NCI-H146 (cell line): ENCODE measurements at regions not wholly inside any gene's neighbourhood (a gene's known extent, or its start where the extent isn't known, plus 50 kb on each side); places are given as distances from the start of the nearest gene placed in this dataset.

Source experiments
- DNase-seq: peaks from one replicate; lab custom pipeline; 2025; lab: John Stamatoyannopoulos, UW

DNA sequence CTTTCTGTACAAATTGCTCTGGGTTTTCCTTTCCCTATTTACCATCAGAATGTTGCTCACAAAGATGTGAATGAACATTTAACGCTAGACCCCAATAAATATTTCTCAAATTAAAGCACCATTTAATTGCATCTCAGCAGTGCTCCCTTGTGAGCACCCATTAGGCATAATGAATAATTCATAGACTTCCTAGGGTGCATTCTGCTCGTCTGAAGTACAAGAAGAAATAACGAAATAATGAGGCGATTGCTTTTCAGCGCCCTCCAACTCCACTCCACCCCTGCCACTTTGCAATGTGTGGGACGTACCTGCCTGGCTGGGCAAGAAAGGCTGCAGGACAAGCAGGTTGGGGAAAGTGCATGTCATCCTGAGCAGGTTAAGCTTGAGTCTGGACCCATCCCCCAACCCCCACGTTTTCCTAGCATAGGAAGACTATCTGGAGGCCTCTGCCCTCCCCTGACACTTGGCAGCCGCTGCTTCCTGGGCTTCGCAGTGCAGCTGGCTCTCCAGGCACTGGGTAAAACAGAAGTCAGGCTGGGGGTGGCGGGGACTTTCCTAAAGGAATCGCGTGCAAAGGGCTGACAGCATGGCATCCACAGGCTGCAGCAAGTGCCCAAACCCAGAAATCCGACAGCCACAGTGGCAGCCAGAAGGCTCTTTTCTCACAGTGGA, 253.7 kb downstream of the DUSP6 start:
- DNase-seq: peak; percentile 86

DNA sequence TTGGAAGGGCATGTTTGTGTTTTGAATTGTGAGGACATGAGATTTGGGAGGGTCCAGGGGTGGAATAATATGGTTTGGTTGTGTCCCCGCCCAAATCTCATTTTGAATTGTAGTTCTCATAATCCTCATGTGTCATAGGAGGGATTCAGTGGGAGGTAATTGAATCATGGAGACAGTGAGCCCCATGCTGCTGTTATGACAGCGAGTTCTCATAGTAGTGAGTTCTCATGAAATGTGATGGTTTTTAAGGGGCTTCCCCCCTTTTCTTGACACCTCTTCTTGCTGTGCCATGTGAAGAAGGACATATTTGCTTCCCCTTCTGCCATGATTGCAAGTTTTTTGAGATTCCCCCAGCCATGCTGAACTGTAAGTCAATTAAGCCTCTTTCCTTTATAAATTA, 260.0 kb downstream of the DUSP6 start:
- no peak for DNase-seq

DNA sequence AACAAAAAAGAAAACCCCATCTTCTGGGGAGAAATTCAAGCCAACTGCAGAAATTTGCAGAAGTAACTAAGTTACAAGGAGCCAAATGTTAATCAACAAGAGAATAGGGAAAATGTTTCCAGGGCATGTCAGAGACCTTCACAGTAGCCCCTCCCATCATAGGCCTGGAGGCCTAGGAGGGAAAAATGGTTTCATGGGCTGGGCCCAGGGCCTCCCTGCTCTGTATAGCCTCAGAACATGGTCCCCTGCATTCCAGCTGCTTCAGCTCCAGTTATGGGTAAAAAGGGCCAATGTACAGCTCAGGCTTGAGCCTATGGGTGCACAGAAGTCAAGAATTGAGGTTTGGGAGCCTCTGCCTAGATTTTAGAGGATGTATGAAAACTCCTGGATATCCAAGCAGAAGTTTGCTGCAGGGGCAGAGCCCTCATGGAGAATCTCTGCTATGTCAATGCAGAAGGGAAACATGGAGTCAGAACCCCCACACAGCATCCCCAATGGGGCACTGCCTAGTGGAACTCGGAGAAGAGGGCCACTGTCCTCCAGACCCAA, 260.9 kb downstream of the DUSP6 start:
- DNase-seq: no peak

DNA sequence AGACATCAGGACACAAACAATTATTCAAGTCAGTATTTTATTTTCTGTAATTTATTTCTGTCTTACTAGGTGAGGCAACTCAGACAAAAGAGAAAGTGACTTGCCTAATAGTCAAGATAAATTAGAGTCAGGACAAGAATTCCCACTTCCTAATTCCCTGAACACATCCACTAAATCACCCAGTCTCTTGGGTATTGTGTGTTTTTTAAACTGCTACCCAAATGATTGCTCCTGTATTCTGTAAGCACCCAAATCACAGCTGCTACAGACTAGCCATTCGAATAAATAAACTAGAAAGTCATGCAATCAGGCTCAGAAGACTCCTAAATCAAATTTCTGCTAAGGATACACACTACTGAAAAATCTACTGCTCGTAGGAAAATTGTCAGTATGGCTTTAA, 263.0 kb downstream of the DUSP6 start:
- no peak for DNase-seq

DNA sequence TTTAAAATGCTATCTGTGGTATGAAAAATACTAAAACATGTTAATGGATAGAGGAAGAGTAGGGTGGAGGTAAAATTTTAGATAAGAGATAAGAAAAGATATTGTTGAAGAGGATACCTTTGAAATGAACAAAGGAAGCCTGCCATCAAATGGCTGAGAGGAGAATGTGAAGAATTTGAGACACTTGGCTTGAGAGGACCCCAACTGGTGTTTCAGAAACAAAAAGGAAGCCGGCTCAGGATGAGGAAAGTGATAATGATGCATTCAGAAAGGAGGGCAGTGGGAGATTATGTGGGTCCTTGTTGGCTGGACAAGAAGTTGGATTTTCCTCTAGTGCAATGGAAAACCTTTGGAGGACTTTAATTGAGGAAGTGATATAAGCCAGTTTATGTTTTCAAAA, 264.4 kb downstream of the DUSP6 start:
- DNase-seq: no peak

DNA sequence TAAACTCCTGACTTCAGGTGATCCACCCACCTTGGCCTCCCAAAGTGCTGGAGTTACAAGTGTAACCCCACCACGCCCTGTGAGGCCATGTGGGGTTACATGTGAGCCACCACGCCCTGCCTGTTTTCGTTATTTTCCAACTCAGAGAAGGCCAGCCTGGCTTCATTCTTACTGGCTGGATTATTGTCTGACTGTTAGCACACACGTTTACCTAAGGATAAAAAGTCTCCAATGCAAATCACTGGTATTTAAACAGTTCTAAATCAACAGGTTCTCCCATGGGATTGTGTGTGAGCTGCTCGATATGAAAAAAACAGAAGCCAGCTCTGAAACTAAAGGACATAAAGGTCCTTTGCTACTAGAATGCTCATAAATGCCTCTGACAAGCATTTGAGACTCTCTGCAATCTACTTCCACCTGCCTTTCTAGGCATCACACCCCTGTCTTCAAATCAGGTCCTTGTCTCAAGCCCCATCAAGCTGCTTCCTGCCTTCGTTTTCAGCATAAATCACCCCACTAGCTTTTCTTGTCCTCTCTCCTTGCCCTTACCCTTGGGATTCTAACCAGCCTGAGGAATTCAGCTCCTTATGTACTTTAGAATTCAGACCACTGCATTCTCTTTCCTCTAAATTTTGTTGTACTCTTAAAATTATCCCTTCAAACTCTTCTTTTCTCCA, 265.0 kb downstream of the DUSP6 start:
- no peak for DNase-seq

DNA sequence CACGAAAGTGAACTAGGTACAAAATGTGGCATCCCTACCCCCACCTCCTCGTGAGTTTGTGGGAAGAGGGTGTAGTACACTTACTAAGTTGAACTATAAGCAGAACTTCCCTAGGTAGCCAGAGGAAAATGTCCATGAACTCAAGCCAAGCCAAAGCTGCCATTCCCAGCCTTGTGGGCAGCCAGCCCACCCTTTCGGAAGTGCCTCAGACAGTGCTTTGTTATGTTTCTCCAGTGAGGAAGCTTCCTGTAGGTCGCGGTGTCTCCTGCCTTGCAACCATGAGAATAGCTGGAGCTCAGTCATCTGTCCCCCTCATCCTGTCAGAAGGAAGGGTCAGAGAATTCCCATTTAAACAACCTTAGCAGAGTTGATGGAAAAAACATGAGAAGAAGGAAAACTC, 266.9 kb downstream of the DUSP6 start:
- no peak for DNase-seq

DNA sequence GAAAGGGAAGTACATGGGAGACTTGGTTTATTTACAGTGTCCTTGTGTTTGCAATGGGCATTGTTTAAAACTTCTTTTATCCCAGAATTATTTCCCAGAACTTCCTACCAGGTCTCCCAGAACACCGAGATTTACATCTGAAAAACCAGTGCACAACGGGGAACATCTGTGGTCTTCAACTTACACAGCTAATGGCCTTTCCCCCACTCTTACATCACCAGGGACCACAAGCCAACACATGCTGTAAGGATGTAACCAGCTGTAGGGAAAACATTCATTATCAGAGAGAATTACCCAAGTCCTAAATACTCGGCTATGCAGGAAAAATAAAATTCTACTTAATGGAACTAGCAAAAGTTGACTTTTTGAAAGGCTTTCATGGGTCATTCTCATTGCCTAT, 267.6 kb downstream of the DUSP6 start:
- DNase-seq: no peak

DNA sequence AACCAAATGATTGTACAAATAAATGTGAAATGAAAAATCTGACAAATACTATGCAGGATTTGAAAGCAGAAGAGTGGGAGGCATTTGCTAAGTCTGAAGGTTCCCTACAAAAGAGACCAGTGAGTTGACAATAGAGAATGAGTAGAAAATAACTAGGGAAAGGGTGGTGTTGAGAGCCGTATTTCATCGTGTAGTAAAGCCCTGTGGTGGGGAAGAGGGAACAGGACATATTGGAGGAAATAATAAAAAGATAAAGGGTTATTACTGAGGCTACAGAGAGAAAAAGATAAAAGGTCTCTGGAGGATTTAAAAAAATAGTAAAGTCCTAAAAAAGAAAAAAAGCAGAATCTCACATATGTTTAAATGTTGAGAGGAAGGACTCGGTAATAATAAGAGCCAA, 268.8 kb downstream of the DUSP6 start:
- DNase-seq: no peak

DNA sequence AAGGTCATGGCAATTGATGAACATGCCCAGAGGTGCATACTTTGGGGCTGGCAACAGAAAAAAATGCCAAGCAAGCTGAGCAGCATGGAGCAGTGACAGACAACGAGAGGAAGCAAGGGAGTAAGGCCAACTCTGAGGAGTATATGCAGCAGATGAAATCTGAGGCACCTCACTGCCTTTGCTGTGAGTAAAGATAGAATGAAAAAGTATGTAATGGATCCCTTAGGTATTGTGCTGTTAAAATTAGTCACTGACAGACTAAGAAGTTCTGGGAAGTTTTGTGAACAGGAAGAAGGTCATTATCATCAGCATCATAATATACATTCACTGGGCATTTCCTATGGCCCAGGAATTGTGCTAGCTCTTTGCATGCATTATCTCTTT, 269.9 kb downstream of the DUSP6 start:
- no peak for DNase-seq

DNA sequence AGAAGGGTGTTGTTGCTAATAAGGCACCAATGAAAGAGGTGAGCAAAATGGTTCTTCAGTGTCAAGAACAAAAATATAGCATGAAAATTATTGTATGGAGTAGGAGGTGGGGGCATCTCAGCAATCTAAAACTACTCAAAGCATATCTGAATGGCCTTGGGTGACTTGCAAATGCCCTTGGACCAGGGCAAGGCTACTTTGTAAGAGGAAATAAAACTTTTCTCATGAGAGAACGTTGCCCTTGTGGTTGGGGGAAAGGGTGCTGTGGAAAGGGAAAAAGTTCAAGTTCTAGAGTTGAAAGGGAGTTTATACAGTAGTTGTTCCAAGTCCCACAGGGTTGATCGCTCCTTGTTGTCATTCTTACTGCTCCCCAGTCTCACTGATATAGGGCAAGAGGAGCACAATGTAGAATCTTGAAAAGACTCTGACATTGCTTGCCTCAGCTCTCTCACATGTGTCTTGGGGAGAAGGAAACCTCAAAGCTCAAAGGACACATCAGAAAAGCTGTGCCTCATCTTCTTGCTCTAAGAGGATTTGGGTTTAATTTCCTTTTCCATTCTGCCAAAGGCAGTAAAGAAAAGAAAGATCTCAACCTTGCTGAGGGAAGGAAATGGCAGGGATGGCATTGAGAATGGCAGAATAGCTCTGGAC, 270.5 kb downstream of the DUSP6 start:
- DNase-seq: no peak

DNA sequence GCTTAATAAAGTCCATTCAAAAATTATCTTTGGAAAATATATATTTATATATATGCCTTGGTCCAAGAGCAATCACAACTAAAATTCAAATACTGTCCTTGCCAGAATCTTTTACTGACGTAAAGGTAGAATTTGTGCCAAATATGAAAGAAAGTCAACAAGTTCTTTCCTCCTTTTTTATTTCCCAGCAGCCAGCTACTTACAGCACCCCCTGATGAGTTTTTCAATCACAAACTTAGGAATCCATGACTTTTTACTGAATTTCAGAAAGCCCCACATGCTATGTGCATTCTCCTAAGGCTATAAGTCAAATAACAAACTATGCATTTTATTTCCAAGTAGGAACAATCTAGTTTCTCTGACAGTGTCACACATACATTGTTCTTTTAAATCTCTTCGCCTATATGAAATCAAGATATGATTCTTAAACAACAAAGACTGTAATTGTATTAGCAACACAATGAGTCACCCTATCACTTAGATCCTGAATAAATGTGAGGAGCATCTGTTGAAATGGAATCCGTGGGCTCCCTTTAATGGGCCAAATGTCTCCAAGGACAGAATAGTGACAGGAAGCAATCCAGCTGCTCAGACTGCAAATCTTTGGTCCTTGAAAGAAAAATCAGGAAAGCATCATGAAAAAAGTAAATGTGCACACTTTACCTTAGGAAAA, 271.4 kb downstream of the DUSP6 start:
- peak; percentile 5 for DNase-seq

DNA sequence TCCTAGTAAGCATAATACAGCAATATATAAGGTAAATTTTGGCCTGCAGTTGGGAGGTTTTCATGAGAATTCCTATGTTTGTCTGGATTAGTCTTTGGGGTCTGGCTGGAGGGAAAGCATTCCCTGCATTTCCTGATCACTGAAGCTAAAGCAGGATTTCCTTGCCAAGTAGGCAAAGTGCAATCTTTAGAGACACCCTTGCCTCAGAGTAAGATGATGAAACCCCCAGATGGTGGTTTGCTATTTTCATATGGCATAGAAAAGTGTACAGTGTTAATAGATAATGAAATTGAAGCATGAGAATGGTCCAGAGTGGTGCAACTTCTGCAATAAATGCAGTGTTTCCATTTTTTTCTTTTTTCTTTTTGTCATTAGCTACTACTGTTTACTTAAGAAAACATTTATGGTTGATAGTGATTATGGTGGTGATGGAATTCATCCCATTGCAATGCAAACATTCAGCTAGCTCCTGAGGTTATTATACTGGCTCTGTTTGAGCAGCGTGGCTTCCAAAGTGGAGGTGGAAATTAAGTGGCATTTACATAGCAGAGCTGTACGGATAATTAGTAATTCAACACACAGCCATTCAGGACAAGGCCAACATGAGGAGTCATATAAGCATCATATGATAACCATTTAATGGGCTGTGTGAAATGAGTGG, 276.3 kb downstream of the DUSP6 start:
- DNase-seq: peak; percentile 65

DNA sequence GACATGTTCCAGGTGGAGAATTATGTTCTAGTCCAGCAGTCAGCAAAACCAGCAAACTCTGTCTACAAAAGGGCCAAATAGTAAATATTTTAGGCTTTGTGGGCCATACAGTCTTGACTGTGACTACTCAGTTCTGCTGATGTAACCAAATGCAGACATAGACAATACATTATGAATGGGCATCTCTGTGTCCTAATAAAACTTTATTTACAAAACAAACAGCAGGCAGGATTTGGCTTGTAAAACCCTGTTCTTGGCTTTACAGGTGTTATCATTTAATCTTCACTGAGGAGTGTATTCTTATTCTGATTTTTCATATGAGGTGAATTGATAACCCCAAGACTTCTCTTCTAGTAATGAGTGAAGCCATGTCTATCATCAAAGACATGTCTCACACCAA, 278.6 kb downstream of the DUSP6 start:
- no peak for DNase-seq

DNA sequence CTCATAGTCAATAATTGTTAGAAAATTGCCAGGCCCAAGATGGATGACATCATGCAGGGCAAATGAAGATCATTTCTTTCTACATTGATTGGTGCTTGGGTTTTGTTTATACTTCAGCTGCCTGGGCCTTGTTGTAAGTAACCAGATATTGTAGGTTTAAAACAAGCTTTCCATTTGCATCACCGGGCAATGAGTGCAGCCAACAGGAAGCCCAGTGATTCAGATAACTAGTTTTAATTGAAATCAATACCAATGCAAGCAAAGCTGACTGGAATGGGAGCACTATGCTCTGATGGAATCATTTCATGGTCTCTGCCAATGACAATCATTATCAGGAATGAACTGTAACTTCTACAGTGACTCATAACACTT, 279.3 kb downstream of the DUSP6 start:
- DNase-seq: peak; percentile 94

DNA sequence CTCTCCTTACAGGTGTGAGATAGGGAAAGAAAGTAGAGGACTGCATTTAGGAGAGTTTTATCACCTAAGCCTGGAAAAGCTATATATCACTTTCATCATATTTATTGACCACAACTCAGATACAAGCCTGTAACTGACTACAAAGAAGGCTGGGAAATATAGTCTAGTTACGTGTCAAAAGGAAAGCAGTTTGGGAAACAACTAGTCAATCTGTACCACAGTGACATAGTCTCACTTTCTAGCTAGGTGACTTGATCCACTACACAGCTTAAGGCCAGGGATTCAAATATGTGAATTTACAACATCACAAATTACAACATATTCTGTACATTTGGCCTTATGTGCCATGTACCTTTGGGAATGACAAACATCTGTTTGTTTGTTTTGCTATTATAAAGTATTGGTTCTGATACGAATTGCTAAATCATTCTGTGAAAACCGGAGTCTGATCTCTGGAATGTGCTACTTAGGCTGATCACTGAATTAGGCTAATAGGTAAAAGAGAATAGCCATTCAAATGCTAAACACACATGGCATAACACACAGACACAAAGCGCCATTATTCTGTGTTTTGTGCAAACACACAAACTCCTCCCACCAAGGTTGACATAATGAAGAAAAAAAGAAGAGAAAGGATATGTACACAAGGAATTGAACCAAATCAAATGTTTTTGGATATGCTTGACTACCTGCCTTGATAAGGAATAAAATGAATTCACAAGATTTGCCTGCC, 279.8 kb downstream of the DUSP6 start:
- no peak for DNase-seq

DNA sequence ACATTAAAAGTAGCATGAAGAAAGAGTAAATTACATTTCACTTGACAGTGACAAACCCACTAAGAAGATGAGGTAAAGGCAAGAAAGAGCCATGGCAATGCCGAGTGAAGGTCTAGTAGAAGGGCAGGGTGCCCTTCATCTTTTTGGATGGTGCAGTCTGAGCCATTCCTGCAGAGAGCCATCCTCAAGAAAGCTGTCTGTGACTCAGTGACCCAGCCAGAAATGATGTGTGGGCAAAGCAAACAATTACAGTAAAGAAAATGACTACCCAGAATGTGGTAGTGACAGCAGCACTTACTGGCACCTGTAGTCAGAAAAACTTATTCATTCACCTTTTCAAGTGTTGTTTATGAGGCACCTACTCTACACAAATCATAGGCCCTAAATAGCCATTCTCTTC, 281.7 kb downstream of the DUSP6 start:
- no peak for DNase-seq

DNA sequence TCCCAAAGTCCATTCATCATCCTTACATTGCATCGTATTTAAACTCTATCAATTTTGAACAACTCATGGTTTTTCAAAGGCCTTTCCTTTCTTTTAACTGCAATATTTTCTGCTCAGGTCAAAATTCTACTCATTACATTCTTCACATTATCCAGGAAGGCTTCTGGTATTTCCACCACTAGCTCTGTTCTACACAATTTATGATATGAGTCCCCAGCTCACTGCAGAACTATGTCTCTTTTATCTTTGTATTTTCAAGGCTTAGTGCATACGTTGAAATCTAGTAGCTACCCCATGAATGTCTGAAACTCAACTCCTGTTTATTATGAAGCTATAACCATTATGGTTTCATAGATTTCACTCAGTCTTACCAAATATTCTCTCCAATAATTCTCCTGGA, 282.9 kb downstream of the DUSP6 start:
- no peak for DNase-seq

DNA sequence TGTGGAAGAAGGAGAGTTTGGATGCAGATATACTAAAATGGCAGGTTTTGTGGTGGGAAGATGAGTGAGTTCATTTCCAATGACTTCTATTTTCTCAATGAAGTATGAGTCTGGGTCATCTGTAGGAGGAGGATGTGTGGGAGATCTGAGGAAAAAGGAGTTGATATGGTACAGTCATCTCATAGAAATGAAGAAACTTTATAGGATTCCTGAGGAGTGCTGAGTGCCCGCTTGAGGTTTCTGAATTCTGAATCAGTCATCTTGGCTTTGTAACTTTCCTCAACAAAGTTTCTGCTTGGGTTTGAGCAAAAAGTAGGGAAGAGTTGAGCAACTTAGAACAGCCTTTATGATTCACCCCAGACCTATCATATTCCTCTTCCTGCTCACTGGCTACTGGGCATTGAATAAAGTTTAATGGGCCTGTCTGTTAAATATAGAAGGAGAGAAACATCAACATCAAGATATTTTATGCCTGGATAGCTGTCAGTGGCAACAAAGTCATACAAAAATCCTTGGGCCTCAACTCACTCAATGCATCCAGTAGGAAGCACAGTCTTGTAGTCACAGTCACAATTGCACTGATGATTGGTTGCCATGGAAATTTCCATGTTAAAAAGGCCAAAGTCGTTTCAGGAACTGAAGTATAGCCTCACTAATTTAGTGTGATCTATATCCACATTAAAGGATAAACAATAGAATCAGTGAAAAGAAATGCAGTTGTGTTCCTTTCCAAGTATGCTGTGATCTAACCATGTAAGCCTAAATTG, 284.7 kb downstream of the DUSP6 start:
- no peak for DNase-seq

DNA sequence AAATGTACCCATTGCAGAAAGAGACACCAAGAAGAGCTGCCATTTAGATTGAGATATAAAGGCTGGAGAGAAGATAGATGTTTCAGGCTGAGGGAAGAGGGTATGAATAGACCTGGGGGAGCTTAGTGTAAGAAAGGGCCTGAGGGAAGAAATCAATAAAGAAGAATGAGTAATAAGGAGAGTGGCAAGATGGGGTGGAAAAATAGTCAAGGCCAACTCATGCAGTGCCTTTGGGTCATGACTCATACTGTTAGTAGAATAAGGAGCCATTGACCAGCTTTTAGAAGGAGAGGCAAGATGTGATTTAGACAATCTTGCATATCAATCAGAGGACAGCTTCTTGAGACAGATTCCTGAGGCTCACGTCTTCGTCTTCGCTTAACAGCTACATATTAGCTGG, 287.5 kb downstream of the DUSP6 start:
- DNase-seq: no peak

DNA sequence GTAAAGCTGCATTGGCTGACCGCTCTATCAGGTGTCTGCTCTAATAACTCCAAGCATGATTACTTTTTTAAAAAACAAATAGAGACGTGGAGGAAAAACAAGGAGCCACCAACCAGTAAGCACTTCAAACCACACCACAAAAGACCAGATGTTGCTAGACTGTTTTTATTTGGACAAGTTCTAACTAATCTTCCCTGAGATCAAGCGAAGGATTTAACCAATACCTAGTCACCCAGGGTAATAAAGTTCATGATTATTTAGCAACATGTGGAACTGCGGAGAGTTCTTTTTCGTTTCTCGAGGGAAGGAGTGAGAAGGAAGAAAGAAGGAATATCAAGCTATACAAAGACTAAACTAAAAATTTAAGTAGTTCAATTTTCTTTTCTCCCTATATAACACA, 288.1 kb downstream of the DUSP6 start:
- DNase-seq: no peak
